Spleen (tissue), 7 donors: ENCODE measurements at regions not wholly inside any gene's neighbourhood (a gene's known extent, or its start where the extent isn't known, plus 50 kb on each side); places are given as distances from the start of the nearest gene placed in this dataset.

ENCODE experiments used
- POLR2A ChIP-seq, 3 donors: fragments of 450-650 bp; IDR thresholded peaks; one replicate each; pipeline ENCODE4 v1.5.1; 2017; ENCODE audit warnings: antibody characterized with exemption in 3 of 3, mild to moderate bottlenecking in 1 of 3
- POLR2AphosphoS5 ChIP-seq, 3 donors: sonication (generic); formaldehyde crosslinking; IDR thresholded peaks; one replicate each; pipeline ENCODE4 v1.5.1; 2017; ENCODE audit warnings: antibody characterized with exemption in 3 of 3
- TF ChIP-seq, protein P1 (sequence below), 11 experiments: fragments of 200-600 bp in 7 of 11; fragments of 450-650 bp in 4 of 11; sonication (generic) in 4 of 11; IDR thresholded peaks in 8 of 11; conservative IDR thresholded peaks in 3 of 11; 1 replicate in 7 of 11; 2 replicates in 4 of 11; pipeline versions ENCODE4 v1.4.0 to v1.8.0; 2016 to 2021; ENCODE audit warnings: antibody characterized with exemption in 11 of 11, inconsistent platforms in 4 of 11, mild to moderate bottlenecking in 1 of 11
- donor health status: DM: no; HTN: no; CAD: no; lungs with moderate emphysema.
- donor health status: DM: no; HTN: no; CAD: no.
- donor health status: DM: no; HTN: no; CAD: no.

DNA sequence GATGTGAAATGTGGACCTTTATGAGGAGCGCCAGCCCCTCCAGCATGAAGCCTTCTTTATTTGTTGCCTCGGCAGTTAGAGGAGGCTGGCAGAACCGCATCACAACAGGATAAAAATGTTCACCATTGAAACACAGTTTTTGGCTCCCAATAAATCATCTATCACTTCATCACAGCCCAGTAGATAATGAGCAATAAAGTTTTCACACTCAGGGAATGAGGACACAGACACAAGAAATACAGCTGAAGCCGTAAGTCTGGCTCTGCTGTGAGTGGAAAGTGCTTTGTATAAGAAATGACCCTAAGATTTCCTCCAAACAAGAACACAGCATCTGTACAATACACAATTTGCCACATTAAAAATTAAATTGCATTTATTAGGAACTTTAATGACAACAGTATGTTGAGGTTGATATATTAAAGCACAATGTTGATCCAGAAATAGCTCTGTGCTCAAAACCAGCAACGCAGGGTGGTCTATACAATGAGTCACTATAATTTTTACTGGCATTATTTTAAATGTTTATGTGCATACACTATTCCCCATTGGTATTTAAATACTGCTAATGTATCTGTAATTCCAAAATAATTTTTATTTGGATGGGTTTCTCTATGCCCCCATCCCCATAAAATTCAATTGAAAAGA, 301.8 kb upstream of the MGMT start:
- TF ChIP-seq, protein P1, sequence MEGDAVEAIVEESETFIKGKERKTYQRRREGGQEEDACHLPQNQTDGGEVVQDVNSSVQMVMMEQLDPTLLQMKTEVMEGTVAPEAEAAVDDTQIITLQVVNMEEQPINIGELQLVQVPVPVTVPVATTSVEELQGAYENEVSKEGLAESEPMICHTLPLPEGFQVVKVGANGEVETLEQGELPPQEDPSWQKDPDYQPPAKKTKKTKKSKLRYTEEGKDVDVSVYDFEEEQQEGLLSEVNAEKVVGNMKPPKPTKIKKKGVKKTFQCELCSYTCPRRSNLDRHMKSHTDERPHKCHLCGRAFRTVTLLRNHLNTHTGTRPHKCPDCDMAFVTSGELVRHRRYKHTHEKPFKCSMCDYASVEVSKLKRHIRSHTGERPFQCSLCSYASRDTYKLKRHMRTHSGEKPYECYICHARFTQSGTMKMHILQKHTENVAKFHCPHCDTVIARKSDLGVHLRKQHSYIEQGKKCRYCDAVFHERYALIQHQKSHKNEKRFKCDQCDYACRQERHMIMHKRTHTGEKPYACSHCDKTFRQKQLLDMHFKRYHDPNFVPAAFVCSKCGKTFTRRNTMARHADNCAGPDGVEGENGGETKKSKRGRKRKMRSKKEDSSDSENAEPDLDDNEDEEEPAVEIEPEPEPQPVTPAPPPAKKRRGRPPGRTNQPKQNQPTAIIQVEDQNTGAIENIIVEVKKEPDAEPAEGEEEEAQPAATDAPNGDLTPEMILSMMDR (IDR thresholded peaks at IDR 0.05 in 8 of 11, conservative IDR thresholded peaks at IDR 0.05 in 3 of 11): no peak
- no peak for TF ChIP-seq POLR2AphosphoS5 (IDR thresholded peaks at IDR 0.05)
- no peak for TF ChIP-seq POLR2A (IDR thresholded peaks at IDR 0.05)
